Activated CD8-positive, alpha-beta T cell treated with anti-CD3 and anti-CD28 coated beads for 36 hours (primary cell): ENCODE measurements at regions not wholly inside any gene's neighbourhood (a gene's known extent, or its start where the extent isn't known, plus 50 kb on each side); places are given as distances from the start of the nearest gene placed in this dataset.
"Not testable (repeated sequence)": the region's sequence is repeated elsewhere in the genome, so short reads cannot be mapped to it uniquely, and the experiment has no call there.

Source experiments
- ATAC-seq: fragments of 200-7000 bp; cut with Tn5 transposase; one replicate; pipeline ENCODE4 v1.10.0; 2021; ENCODE audit warnings: mild to moderate bottlenecking, moderate library complexity
- CTCF ChIA-PET: fragments of 350-600 bp; sonication (Branson Sonifier 250); formaldehyde crosslinking; loops from one replicate; lab custom pipeline; 2021; ENCODE audit warnings: antibody characterized with exemption; lab: Charles Lee
- POLR2A ChIA-PET: fragments of 350-600 bp; sonication (Branson Sonifier 250); formaldehyde crosslinking; loops from one replicate; lab custom pipeline; 2021; ENCODE audit warnings: antibody characterized with exemption; lab: Charles Lee
- DNase-seq: peaks from one replicate; pipeline ENCODE4 v3.0.0-alpha.2; 2020
- H3K27ac Mint-ChIP-seq: one replicate; pipeline ENCODE4 v1.8.0; 2021; ENCODE audit warnings: mild to moderate bottlenecking, mixed read lengths
- H3K27me3 Mint-ChIP-seq: one replicate; pipeline ENCODE4 v1.8.0; 2021; ENCODE audit warnings: mixed read lengths
- H3K36me3 Mint-ChIP-seq: one replicate; pipeline ENCODE4 v1.8.0; 2021; ENCODE audit warnings: low read depth, mixed read lengths
- H3K4me1 Mint-ChIP-seq: one replicate; pipeline ENCODE4 v1.8.0; 2021; ENCODE audit warnings: low read depth, mixed read lengths
- H3K4me3 Mint-ChIP-seq: one replicate; pipeline ENCODE4 v1.8.0; 2021; ENCODE audit warnings: mild to moderate bottlenecking, moderate library complexity, mixed read lengths
- H3K9me3 Mint-ChIP-seq: one replicate; pipeline ENCODE4 v1.8.0; 2021; ENCODE audit warnings: mixed read lengths
- intact Hi-C: fragments of 100-400 bp; cut with micrococcal nuclease; formaldehyde crosslinking; loops from one replicate; pipeline ENCODE4 v1.10.0; 2022
- TF ChIP-seq, protein P1 (sequence below): fragments of 200-600 bp; IDR thresholded peaks from one replicate; pipeline ENCODE4 v1.8.0; 2022; ENCODE audit warnings: antibody characterized with exemption, mild to moderate bottlenecking

- intact Hi-C loops: no loop called here
- ATAC-seq (no peak), DNase-seq (no peak)
- no peaks in the 10 kb centered on the region for H3K36me3 Mint-ChIP-seq
- H3K27ac Mint-ChIP-seq: no peak overlapping the region
- H3K27me3 Mint-ChIP-seq: no peaks in the 10 kb centered on the region
- TF ChIP-seq, protein P1, sequence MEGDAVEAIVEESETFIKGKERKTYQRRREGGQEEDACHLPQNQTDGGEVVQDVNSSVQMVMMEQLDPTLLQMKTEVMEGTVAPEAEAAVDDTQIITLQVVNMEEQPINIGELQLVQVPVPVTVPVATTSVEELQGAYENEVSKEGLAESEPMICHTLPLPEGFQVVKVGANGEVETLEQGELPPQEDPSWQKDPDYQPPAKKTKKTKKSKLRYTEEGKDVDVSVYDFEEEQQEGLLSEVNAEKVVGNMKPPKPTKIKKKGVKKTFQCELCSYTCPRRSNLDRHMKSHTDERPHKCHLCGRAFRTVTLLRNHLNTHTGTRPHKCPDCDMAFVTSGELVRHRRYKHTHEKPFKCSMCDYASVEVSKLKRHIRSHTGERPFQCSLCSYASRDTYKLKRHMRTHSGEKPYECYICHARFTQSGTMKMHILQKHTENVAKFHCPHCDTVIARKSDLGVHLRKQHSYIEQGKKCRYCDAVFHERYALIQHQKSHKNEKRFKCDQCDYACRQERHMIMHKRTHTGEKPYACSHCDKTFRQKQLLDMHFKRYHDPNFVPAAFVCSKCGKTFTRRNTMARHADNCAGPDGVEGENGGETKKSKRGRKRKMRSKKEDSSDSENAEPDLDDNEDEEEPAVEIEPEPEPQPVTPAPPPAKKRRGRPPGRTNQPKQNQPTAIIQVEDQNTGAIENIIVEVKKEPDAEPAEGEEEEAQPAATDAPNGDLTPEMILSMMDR: no peak
- H3K9me3 Mint-ChIP-seq: no peaks in the 10 kb centered on the region
- H3K4me3 Mint-ChIP-seq: no peak overlapping the region
- no peaks in the 10 kb centered on the region for H3K4me1 Mint-ChIP-seq
- ChIA-PET CTCF (no interaction called here), POLR2A (no interaction called here)
Observed at GRCh38 chr13:18714889-18715288, 466.7 kb downstream of the TUBA3C start.

DNA sequence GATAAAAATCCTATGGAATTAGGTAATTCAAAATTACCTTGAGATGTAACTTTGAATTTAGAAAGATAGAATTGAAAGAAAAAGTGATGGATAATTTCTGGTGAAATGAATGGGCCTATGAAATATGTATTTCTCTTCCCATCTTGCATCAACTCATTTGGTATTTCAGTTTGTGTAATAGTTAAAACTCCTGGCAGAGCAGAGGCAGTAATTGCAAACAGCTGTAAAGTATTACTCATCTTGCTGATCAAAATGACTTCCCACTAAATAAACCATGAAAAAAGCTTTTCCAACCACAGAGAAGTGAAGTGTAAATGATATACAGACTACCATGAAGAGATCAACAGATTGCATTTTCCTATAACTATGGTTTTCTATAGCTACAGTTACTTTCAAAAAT, 471.0 kb downstream of the TUBA3C start:
- H3K36me3 Mint-ChIP-seq, intact Hi-C loops, CTCF ChIA-PET: not testable (repeated sequence)

DNA sequence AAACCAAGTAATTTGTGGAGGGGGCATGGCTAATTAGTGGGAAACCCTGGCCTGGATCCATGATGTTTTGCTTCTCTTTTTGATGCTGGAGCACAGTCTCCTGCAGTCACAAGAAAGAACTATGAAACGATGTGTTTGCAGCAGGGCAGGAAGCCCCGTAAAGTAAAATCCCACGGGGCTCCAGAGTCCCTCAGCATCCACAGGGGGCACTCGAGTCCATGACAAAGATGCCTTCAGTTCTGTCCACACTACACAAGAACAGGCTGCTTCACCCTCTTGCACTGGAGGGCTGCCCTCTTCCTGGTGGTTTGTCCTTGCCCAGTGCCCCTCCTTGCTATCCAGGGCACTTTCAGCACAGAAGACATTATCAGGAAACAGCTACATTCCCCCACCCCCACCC, 475.1 kb downstream of the TUBA3C start:
- H3K4me3 Mint-ChIP-seq, DNase-seq, H3K27me3 Mint-ChIP-seq, POLR2A ChIA-PET, H3K27ac Mint-ChIP-seq, intact Hi-C loops, CTCF ChIA-PET, H3K4me1 Mint-ChIP-seq, H3K9me3 Mint-ChIP-seq, H3K36me3 Mint-ChIP-seq, ATAC-seq: not testable (repeated sequence)

More for the DNA sequence above, 471.0 kb downstream of the TUBA3C start:
- H3K4me1 Mint-ChIP-seq, H3K9me3 Mint-ChIP-seq, H3K27me3 Mint-ChIP-seq, H3K4me3 Mint-ChIP-seq, POLR2A ChIA-PET, DNase-seq, H3K27ac Mint-ChIP-seq, ATAC-seq: not testable (repeated sequence)

DNA sequence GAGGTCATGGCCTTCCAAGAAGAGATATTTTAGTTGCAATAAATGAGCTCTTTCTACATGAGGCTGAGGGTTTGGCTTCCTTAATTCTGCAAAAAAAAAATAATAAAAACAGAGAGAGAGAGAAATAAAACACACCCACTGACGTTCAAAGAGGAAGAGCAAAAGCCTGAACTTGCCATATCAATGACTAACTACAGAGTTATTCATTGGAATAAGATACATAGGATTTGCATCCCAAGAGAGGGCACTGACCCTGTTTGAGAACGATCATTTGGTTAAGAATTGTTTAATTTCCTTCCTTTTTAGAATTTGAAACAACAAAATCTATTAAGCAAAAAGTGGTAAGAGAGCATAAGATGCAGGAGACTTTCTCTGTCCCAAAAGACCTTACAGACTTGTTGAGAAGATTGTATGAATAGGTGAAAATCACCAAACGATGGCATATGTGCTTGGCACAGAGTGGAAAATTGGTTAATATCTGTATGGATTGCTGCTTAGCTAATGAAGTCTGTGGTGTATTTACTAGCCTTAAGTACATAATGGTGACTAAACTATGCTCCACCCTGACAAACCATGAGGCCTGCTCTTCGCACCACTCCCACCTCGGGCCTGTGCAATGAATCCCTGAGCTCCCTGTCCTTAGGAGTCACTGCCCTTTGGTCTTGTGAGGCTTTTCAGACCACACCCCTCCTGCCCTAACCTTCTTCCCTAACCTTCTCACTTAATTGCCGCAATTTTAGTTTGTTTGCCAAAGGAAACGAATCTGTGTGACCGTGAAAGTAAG, 479.0 kb downstream of the TUBA3C start:
- H3K27ac Mint-ChIP-seq, CTCF ChIA-PET: not testable (repeated sequence)

DNA sequence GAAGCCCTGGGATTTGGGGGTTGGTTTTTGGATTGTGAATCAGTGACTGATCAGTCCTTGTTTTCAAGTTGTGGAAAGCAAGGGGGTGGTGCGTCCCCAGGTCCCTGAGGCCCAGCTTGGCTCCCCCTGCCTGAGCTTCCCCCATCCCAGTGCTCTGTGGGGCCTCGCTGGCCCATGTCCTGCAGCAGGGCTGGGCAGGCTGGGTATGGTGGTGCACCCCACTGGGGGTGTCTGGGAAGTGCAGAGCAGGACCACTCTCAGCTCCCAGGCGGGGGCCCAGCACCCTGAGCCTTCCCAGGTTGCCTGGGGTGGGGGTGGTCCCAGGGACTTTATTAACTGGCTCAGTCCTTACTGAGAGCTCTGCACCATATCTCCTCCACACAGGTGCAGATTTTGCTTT, 483.3 kb downstream of the TUBA3C start:
- H3K27me3 Mint-ChIP-seq, H3K4me1 Mint-ChIP-seq, DNase-seq, ATAC-seq, H3K4me3 Mint-ChIP-seq, intact Hi-C loops, H3K27ac Mint-ChIP-seq, CTCF ChIA-PET, H3K9me3 Mint-ChIP-seq, POLR2A ChIA-PET, H3K36me3 Mint-ChIP-seq: not testable (repeated sequence)

More for the DNA sequence above, 479.0 kb downstream of the TUBA3C start:
- intact Hi-C loops, H3K4me3 Mint-ChIP-seq, ATAC-seq, DNase-seq, H3K9me3 Mint-ChIP-seq, H3K4me1 Mint-ChIP-seq, POLR2A ChIA-PET, H3K27me3 Mint-ChIP-seq, H3K36me3 Mint-ChIP-seq: not testable (repeated sequence)

DNA sequence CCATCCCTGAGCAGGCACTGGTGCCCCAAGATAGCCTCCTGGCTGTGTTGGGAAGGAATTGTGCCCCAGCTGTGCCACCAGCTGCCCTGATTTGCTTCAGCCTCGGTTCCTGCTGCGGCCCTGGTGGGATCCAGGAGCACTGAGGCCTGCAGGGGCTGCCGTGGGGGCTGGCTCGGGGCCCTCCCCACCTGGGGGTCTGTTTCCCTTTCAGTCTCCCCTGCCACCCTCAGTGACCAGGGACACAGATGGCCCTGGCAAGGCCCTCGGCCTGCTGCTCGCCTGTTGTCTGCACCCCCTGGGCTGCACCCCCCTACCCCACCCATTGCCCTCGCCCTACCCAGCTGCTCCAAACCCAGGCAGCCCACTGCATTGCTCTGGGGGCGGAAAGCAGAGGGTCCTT, 483.8 kb downstream of the TUBA3C start:
- CTCF ChIA-PET, H3K27me3 Mint-ChIP-seq, POLR2A ChIA-PET: not testable (repeated sequence)

DNA sequence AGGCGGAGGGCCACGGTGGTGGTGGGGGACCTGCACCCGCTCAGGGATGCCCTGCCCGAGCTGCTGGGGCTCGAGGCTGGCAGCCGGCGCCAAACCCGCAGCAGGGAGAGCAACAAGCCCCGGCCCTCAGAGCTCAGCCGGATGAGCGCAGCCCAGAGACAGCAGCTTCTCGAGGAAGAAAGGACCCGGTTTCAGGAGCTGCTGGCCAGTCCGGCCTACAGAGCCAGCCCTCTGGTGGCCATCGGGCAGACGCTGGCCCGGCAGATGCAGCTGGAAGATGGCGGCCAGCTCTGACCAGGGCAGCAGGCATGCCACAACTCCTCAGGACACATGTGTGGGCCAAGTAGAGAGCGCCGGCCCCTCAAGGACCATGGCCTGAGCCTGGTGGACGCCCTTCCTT, 484.4 kb downstream of the TUBA3C start:
- intact Hi-C loops, DNase-seq, H3K4me3 Mint-ChIP-seq, H3K36me3 Mint-ChIP-seq, H3K27ac Mint-ChIP-seq, H3K4me1 Mint-ChIP-seq, H3K9me3 Mint-ChIP-seq, ATAC-seq, CTCF ChIA-PET, H3K27me3 Mint-ChIP-seq: not testable (repeated sequence)
- POLR2A ChIA-PET: interaction anchor here (0.6 kb wide), 1 partner anchor 301 kb away, joined by 3 read pairs; no protein-coding TSS in a partner anchor

More for the DNA sequence above, 483.8 kb downstream of the TUBA3C start:
- H3K9me3 Mint-ChIP-seq, ATAC-seq, H3K4me1 Mint-ChIP-seq, H3K27ac Mint-ChIP-seq, H3K36me3 Mint-ChIP-seq, H3K4me3 Mint-ChIP-seq, intact Hi-C loops, DNase-seq: not testable (repeated sequence)

DNA sequence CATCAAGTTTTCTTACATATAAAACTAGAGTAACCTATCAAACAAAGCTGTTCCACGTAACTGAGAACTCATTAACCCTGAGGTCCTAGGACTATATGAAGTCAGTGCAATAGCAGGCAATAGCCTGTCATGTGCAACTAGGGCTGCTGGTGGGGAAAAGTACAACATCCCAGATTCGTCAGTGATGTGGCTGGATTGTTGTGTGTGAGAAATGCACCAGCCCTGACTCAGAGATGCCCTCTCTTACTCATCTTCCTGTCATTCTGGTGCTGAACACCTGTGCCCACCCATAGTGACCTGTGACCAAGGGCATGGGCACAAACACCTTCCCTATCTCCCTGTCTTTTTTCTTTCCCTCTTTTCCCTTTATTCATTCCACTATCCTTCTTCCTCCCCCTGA, 504.2 kb downstream of the TUBA3C start:
- POLR2A ChIA-PET, H3K4me1 Mint-ChIP-seq, H3K27ac Mint-ChIP-seq, H3K9me3 Mint-ChIP-seq, DNase-seq, H3K36me3 Mint-ChIP-seq, H3K4me3 Mint-ChIP-seq, H3K27me3 Mint-ChIP-seq, ATAC-seq, intact Hi-C loops, CTCF ChIA-PET: not testable (repeated sequence)

DNA sequence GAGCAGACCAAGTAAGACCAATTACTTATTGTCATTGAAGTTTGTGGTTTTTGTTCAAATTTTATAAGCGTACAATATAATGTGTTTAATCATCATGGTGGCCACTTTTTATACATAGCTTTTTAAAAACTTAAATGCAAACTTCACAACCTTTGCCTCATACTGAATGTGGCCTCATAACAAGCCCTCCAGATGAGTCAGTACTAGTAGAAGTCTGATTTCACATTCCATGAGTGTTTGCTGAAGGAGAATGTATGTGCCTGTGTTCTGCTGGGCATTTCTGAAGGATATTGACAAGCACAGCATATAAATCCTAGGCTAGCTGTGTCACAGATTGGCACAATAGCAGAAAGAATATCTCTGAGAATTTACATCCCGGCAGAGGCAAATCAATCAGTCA, 506.4 kb downstream of the TUBA3C start:
- POLR2A ChIA-PET, H3K4me1 Mint-ChIP-seq, H3K36me3 Mint-ChIP-seq, H3K27ac Mint-ChIP-seq, CTCF ChIA-PET, H3K9me3 Mint-ChIP-seq, H3K4me3 Mint-ChIP-seq, ATAC-seq, H3K27me3 Mint-ChIP-seq, DNase-seq, intact Hi-C loops: not testable (repeated sequence)

DNA sequence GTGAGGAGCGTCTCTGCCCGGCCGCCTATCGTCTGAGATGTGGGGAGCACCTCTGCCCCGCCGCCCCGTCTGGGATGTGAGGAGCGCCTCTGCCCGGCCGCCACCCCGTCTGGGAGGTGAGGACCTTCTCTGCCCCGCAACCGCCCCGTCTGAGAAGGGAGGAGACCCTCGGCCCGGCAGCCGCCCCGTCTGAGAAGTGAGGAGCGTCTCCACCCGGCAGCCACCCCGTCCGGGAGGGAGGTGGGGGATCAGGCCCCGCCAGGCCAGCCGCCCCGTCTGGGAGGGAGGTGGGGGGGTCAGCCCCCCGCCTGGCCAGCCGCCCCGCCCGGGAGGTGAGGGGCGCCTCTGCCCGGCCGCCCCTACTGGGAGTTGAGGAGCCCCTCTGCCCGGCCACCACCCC, 507.8 kb downstream of the TUBA3C start:
- H3K4me3 Mint-ChIP-seq, POLR2A ChIA-PET, CTCF ChIA-PET, H3K36me3 Mint-ChIP-seq, intact Hi-C loops, H3K27ac Mint-ChIP-seq, ATAC-seq, H3K4me1 Mint-ChIP-seq, H3K27me3 Mint-ChIP-seq, H3K9me3 Mint-ChIP-seq, DNase-seq: not testable (repeated sequence)

GRCh38 chr13:18666585-18666984, 515.0 kb downstream of the TUBA3C start:
- H3K9me3 Mint-ChIP-seq, CTCF ChIA-PET, H3K36me3 Mint-ChIP-seq, POLR2A ChIA-PET, H3K27me3 Mint-ChIP-seq, intact Hi-C loops, H3K27ac Mint-ChIP-seq, H3K4me3 Mint-ChIP-seq, ATAC-seq, DNase-seq, H3K4me1 Mint-ChIP-seq: not testable (repeated sequence)
